GM13977 (cell line): ENCODE measurements at regions not wholly inside any gene's neighbourhood (a gene's known extent, or its start where the extent isn't known, plus 50 kb on each side); places are given as distances from the start of the nearest gene placed in this dataset.
"Not testable (repeated sequence)": the region's sequence is repeated elsewhere in the genome, so short reads cannot be mapped to it uniquely, and the experiment has no call there.

Source experiments
- DNase-seq: peaks from one replicate; pipeline ENCODE4 v3.0.0; 2012; ENCODE audit warnings: low spot score
- CTCF ChIP-seq: IDR thresholded peaks from 2 replicates; pipeline ENCODE4 v1.5.1; 2012; ENCODE audit warnings: mild to moderate bottlenecking, control low read depth; ENCODE audit not compliant: insufficient read depth; ENCODE audit errors: extremely low read depth, missing control alignments
- in situ Hi-C: fragments of 300-500 bp; cut with MboI; formaldehyde crosslinking; loops from one replicate; pipeline ENCODE4 v1.12.0; 2022; ENCODE audit warnings: low sequenced_read_pairs, low pct_unique_long_range_greater_than_20kb, mixed read lengths, inconsistent platforms; ENCODE audit not compliant: unreplicated experiment

GRCh38 chr12:88720785-88721650 is 140.7 kb upstream of the KITLG start:
- in situ Hi-C loops: no loop called here
- no peak for DNase-seq
- TF ChIP-seq CTCF: no peak

GRCh38 chr12:88720231-88720630 is 140.0 kb upstream of the KITLG start:
- in situ Hi-C loops: no loop called here
- DNase-seq: no peak
- TF ChIP-seq CTCF: no peak

- no peak for DNase-seq
- in situ Hi-C loops: no loop called here
- no peak for TF ChIP-seq CTCF
Measured at GRCh38 chr12:88717188-88717587, 136.9 kb upstream of the KITLG start.

GRCh38 chr12:88716240-88716639 is 136.0 kb upstream of the KITLG start:
- no peak for DNase-seq
- in situ Hi-C loops: no loop called here
- no peak for TF ChIP-seq CTCF

- TF ChIP-seq CTCF: no peak
- in situ Hi-C loops: no loop called here
- DNase-seq: no peak
Measured at GRCh38 chr12:88715673-88716072, 135.4 kb upstream of the KITLG start.

GRCh38 chr12:88714263-88714882 is 134.1 kb upstream of the KITLG start:
- in situ Hi-C loops, DNase-seq: not testable (repeated sequence)

GRCh38 chr12:88707800-88708199 is 127.5 kb upstream of the KITLG start:
- in situ Hi-C loops: no loop called here
- DNase-seq: no peak
- no peak for TF ChIP-seq CTCF
